Spleen (tissue), 11 donors: ENCODE measurements at regions not wholly inside any gene's neighbourhood (a gene's known extent, or its start where the extent isn't known, plus 50 kb on each side); places are given as distances from the start of the nearest gene placed in this dataset.

Source experiments
- DNase-seq: peaks from one replicate; pipeline ENCODE4 v3.0.0-alpha.2; 2020
- H3K27ac ChIP-seq, 8 donors: fragments of 200-600 bp; sonication (generic) in 7 of 8; 1 replicate in 4 of 8; 2 replicates in 4 of 8; pipeline versions ENCODE4 v1.5.0 to v1.8.0; 2016 to 2021; ENCODE audit warnings: inconsistent platforms in 4 of 8, mild to moderate bottlenecking in 4 of 8, moderate library complexity in 1 of 8
- H3K27me3 ChIP-seq, 7 donors: fragments of 200-600 bp; sonication (generic) in 6 of 7; replicated peaks in 1 of 7; 1 replicate in 4 of 7; 2 replicates in 3 of 7; pipeline versions ENCODE4 v1.5.0 to v1.8.0; 2016 to 2021; ENCODE audit warnings: inconsistent platforms in 3 of 7, mild to moderate bottlenecking in 1 of 7
- H3K36me3 ChIP-seq, 6 donors: fragments of 200-600 bp; sonication (generic) in 5 of 6; 1 replicate in 4 of 6; 2 replicates in 2 of 6; pipeline versions ENCODE4 v1.5.0 to v1.8.0; 2016 to 2021; ENCODE audit warnings: inconsistent platforms in 2 of 6
- H3K4me1 ChIP-seq, 6 donors: fragments of 200-600 bp; sonication (generic) in 5 of 6; 1 replicate in 3 of 6; 2 replicates in 3 of 6; pipeline versions ENCODE4 v1.5.0 to v1.8.0; 2016 to 2021; ENCODE audit warnings: inconsistent platforms in 3 of 6
- H3K4me3 ChIP-seq, 8 donors: fragments of 200-600 bp; sonication (generic) in 7 of 8; 1 replicate in 4 of 8; 2 replicates in 4 of 8; pipeline versions ENCODE4 v1.5.0 to v1.8.0; 2016 to 2021; ENCODE audit warnings: inconsistent platforms in 4 of 8, mild to moderate bottlenecking in 4 of 8, moderate library complexity in 2 of 8
- H3K9me3 ChIP-seq, 8 donors: fragments of 200-600 bp; sonication (generic) in 7 of 8; 1 replicate in 4 of 8; 2 replicates in 4 of 8; pipeline versions ENCODE4 v1.5.0 to v1.8.0; 2016 to 2021; ENCODE audit warnings: inconsistent platforms in 4 of 8
- POLR2A ChIP-seq, 3 donors: fragments of 450-650 bp; IDR thresholded peaks; one replicate each; pipeline ENCODE4 v1.5.1; 2017; ENCODE audit warnings: antibody characterized with exemption in 3 of 3, mild to moderate bottlenecking in 1 of 3
- POLR2AphosphoS5 ChIP-seq, 3 donors: sonication (generic); formaldehyde crosslinking; IDR thresholded peaks; one replicate each; pipeline ENCODE4 v1.5.1; 2017; ENCODE audit warnings: antibody characterized with exemption in 3 of 3
- WGBS, 5 donors: extraction: QIAGEN DNeasy Blood & Tissue Kit in 3 of 5; methylation state at CpG; one replicate each; pipeline versions ENCODE4 v1.1.5 to v1.1.7; 2013 to 2018; 5-methylcytosine and 5-hydroxymethylcytosine counted together
- intact Hi-C: fragments of 100-400 bp; cut with DNase I; formaldehyde crosslinking; loops from one replicate; pipeline ENCODE4 v1.15.0; 2023; ENCODE audit warnings: low total_unique reads
- TF ChIP-seq, protein P1 (sequence below), 11 experiments: fragments of 200-600 bp in 7 of 11; fragments of 450-650 bp in 4 of 11; sonication (generic) in 4 of 11; IDR thresholded peaks in 8 of 11; conservative IDR thresholded peaks in 3 of 11; 1 replicate in 7 of 11; 2 replicates in 4 of 11; pipeline versions ENCODE4 v1.4.0 to v1.8.0; 2016 to 2021; ENCODE audit warnings: antibody characterized with exemption in 11 of 11, inconsistent platforms in 4 of 11, mild to moderate bottlenecking in 1 of 11
- donor health status: healthy with polysubstance abuse.
- donor health status: DM: no; HTN: no; CAD: no; lungs with moderate emphysema.
- donor health status: DM: no; HTN: no; CAD: no.
- donor health status: Bipolar disorder and iron deficiency.
- donor health status: healthy.
- donor health status: DM: no; HTN: no; CAD: no.
- donor health status: DM: yes; HTN: yes; CAD: no.

DNA sequence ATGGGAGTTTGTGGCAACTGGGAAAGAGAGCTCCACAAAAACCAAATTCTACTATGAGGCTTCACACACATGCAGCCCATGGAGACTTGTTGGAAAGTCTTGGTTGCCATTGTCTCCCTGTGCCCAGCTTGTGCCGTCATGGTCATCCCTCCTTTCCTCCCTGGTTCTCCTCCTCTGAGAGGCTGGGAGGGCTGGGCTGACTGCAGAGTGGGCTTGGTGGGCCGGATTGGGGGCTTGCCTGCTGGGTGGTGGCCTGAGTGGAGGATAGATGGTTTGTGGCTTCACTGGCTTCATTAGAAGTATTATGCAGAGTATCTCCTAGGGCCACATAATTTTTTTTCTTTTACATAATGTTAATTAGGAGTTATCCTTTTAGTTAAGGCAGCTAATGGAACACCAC is 52.3 kb upstream of the IRX2 start:
- Histone ChIP-seq H3K27ac (no peak overlapping the region), H3K9me3 (peaks cover 0 to 24% (median 3%) of the 10 kb centered on the region in 8 donors), H3K27me3 (peaks cover 0 to 20% (median 0%) of the 10 kb centered on the region in 7 donors), H3K4me3 (no peak overlapping the region), H3K4me1 (no peaks in the 10 kb centered on the region), H3K36me3 (no peaks in the 10 kb centered on the region)
- no peak for DNase-seq
- 48 to 76% (median 68%) methylated on average over 2 of the region's 2 CpGs for WGBS, 5 donors
- TF ChIP-seq, protein P1, sequence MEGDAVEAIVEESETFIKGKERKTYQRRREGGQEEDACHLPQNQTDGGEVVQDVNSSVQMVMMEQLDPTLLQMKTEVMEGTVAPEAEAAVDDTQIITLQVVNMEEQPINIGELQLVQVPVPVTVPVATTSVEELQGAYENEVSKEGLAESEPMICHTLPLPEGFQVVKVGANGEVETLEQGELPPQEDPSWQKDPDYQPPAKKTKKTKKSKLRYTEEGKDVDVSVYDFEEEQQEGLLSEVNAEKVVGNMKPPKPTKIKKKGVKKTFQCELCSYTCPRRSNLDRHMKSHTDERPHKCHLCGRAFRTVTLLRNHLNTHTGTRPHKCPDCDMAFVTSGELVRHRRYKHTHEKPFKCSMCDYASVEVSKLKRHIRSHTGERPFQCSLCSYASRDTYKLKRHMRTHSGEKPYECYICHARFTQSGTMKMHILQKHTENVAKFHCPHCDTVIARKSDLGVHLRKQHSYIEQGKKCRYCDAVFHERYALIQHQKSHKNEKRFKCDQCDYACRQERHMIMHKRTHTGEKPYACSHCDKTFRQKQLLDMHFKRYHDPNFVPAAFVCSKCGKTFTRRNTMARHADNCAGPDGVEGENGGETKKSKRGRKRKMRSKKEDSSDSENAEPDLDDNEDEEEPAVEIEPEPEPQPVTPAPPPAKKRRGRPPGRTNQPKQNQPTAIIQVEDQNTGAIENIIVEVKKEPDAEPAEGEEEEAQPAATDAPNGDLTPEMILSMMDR (IDR thresholded peaks at IDR 0.05 in 8 of 11, conservative IDR thresholded peaks at IDR 0.05 in 3 of 11), result no peak
- no peak for TF ChIP-seq POLR2A (IDR thresholded peaks at IDR 0.05)
- TF ChIP-seq POLR2AphosphoS5 (IDR thresholded peaks at IDR 0.05), result no peak
- intact Hi-C loops, result no loop called here

DNA sequence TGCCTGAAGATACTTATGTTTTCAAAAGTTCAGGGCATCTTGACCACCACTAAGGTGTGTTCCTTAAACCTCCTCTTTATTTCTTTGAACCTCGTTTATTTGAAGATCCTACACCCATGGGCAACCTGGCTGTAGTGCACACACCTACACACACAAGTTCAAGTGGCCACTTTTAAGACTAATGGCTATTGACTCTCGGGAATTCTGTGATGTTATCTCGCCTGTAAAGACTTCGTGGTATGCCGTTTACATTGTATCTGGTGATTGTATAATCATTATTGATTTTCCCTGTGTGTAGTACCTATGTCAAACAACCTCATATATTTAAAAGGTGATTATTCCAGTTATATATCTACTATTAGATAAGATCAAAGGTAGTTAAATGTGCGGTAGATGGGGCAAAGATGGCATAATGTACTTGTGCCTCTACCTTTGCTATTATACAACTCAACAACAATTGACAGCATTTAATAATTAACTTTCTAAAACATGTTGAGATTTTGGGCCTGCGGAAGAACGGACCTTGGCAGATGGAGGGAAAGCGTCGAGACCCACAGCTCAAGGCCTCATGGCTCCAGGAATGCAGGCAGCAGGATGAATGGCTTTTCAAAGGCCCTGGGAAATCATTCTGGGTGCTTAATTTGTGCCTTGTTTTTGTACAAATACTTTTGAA is 51.4 kb upstream of the IRX2 start:
- intact Hi-C loops, result no loop called here
- H3K36me3 ChIP-seq, result no peaks in the 10 kb centered on the region
- H3K27me3 ChIP-seq, result peaks cover 0 to 20% (median 0%) of the 10 kb centered on the region in 7 donors
- H3K27ac ChIP-seq, result no peak overlapping the region
- H3K4me1 ChIP-seq, result no peaks in the 10 kb centered on the region
- no peak for TF ChIP-seq POLR2AphosphoS5 (IDR thresholded peaks at IDR 0.05)
- TF ChIP-seq, protein P1 (IDR thresholded peaks at IDR 0.05 in 8 of 11, conservative IDR thresholded peaks at IDR 0.05 in 3 of 11), result no peak
- TF ChIP-seq POLR2A (IDR thresholded peaks at IDR 0.05), result no peak
- H3K4me3 ChIP-seq, result no peak overlapping the region
- peaks cover 0 to 17% (median 3%) of the 10 kb centered on the region in 8 donors for H3K9me3 ChIP-seq
- DNase-seq, result no peak
- WGBS, 5 donors, result 73 to 87% (median 76%) methylated on average over 10 of the region's 10 CpGs

DNA sequence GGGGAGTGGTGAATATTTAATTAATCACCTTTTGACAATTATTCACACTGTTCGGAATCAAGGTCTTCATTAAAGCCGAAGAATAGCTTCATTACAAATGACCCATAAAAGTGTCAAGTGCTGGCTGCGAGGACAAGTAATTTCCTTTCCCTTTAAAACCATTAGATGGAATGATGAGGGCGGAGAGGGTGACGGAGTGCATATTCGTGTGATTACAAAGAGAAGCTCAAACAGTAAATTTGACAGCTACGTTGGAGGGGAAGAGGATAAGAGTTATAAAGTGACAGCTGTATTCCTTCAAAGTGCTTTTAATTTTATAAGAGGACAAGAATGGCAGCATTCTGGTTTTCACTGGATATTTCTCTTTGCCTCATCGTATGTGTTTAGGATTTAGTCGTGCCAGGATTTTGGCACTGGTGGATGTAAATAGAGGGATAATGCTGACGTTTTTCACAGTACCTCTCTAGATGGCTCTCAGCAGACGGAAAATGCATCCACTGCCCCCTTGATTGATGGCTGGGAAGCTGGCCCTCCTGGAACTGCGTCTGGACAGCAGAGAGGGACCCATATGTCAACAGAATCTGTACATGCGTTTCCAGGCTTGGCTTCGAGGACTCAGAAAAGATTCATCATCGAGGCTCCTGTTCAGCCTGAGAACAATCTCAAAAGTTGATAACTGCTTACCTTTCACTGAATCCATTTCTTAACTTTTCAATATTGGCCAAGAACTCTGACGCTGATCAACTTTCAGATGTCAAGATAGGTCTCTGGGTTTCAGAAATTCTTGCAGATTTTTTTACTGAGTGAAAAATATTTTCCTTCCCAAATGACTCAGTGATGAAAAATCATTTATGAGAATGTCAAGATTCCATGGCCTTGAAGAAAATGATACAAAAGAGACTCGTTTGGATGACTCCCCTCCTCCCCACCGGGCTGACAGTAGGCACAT is 50.4 kb upstream of the IRX2 start:
- intact Hi-C loops, result no loop called here
- peaks cover 0 to 10% (median 0%) of the 10 kb centered on the region in 8 donors for H3K9me3 ChIP-seq
- peaks cover 0 to 20% (median 0%) of the 10 kb centered on the region in 7 donors for H3K27me3 ChIP-seq
- no peak for DNase-seq
- no peak overlapping the region for H3K4me3 ChIP-seq
- WGBS, 5 donors, result 36 to 51% (median 46%) methylated on average over 18 of the region's 18 CpGs
- no peaks in the 10 kb centered on the region for H3K36me3 ChIP-seq
- H3K27ac ChIP-seq, result no peak overlapping the region
- TF ChIP-seq POLR2AphosphoS5 (IDR thresholded peaks at IDR 0.05) (no peak), POLR2A (IDR thresholded peaks at IDR 0.05) (no peak)
- TF ChIP-seq, protein P1 (IDR thresholded peaks at IDR 0.05 in 8 of 11, conservative IDR thresholded peaks at IDR 0.05 in 3 of 11), result no peak
- H3K4me1 ChIP-seq, result no peaks in the 10 kb centered on the region
